H1 (cell line): ENCODE measurements at regions not wholly inside any gene's neighbourhood (a gene's known extent, or its start where the extent isn't known, plus 50 kb on each side); places are given as distances from the start of the nearest gene placed in this dataset.

Experiments used
- CTCF ChIA-PET: fragments of 300-600 bp; sonication (Branson Sonifier 250); formaldehyde crosslinking; loops from one replicate; lab custom pipeline; 2021; ENCODE audit not compliant: partially characterized antibody; lab: Charles Lee
- POLR2A ChIA-PET: fragments of 300-600 bp; sonication (Branson Sonifier 250); formaldehyde crosslinking; loops from one replicate; lab custom pipeline; 2021; ENCODE audit warnings: inconsistent platforms; ENCODE audit not compliant: partially characterized antibody; lab: Charles Lee
- DNase-seq, 2 experiments: peaks; one replicate each; pipeline versions ENCODE4 v3.0.0 to v3.0.0-alpha.2; 2010 to 2022; ENCODE audit warnings: low spot score in 2 of 2, low read depth in 1 of 2, mixed read lengths in 1 of 2
- FAIRE-seq: peaks from 2 replicates; lab custom pipeline; 2011; peaks lifted over from hg19 to GRCh38; lab: Jason Lieb, UNC
- H2AFZ ChIP-seq: 2 replicates; pipeline ENCODE4 v1.8.1; 2012; ENCODE audit warnings: low read length, inconsistent platforms
- H2AK5ac ChIP-seq: 2 replicates; pipeline ENCODE4 v1.6.1; 2013; ENCODE audit warnings: low read depth, low read length
- H2BK120ac ChIP-seq: replicated peaks from 2 replicates; pipeline ENCODE3; 2013; ENCODE audit warnings: low read depth, low read length, inconsistent platforms
- H2BK12ac ChIP-seq: 2 replicates; pipeline ENCODE4 v1.6.1; 2013; ENCODE audit warnings: low read depth, low read length
- H2BK15ac ChIP-seq: 2 replicates; pipeline ENCODE4 v1.6.1; 2013; ENCODE audit warnings: low read length
- H2BK20ac ChIP-seq: 2 replicates; pipeline ENCODE4 v1.6.1; 2013; ENCODE audit warnings: low read length
- H2BK5ac ChIP-seq: 2 replicates; pipeline ENCODE4 v1.6.1; 2013; ENCODE audit warnings: low read depth, low read length
- H3K14ac ChIP-seq: 2 replicates; pipeline ENCODE4 v1.6.1; 2013; ENCODE audit warnings: inconsistent platforms; ENCODE audit not compliant: insufficient read length
- H3K18ac ChIP-seq: 2 replicates; pipeline ENCODE4 v1.6.1; 2013; ENCODE audit warnings: low read length; ENCODE audit errors: extremely low read depth
- H3K23ac ChIP-seq: 2 replicates; pipeline ENCODE4 v1.6.1; 2013; ENCODE audit warnings: inconsistent platforms; ENCODE audit not compliant: insufficient read length
- H3K23me2 ChIP-seq: 2 replicates; pipeline ENCODE4 v1.6.1; 2013; ENCODE audit warnings: low read depth, low read length
- H3K27ac ChIP-seq: 2 replicates; pipeline ENCODE4 v1.6.1; 2011; ENCODE audit warnings: low read depth, low read length, inconsistent platforms
- H3K27me3 ChIP-seq, 4 experiments: replicated peaks in 1 of 4; 1 replicate in 1 of 4; 2 replicates in 3 of 4; pipeline versions ENCODE4 v1.6.1 to v1.8.1; 2011 to 2013; ENCODE audit warnings: low read length in 3 of 4, mild to moderate bottlenecking in 3 of 4, inconsistent platforms in 2 of 4, mixed read lengths in 2 of 4, moderate library complexity in 1 of 4; ENCODE audit not compliant: control insufficient read depth in 3 of 4, insufficient read depth in 3 of 4; ENCODE audit errors: extremely low read depth in 1 of 4
- H3K36me3 ChIP-seq, 4 experiments: 2 replicates each; pipeline versions ENCODE4 v1.6.1 to v1.8.1; 2011 to 2013; ENCODE audit warnings: mild to moderate bottlenecking in 4 of 4, low read length in 3 of 4, moderate library complexity in 2 of 4, control low read depth in 1 of 4, inconsistent platforms in 1 of 4; ENCODE audit not compliant: insufficient read depth in 4 of 4, control insufficient read depth in 2 of 4
- H3K4ac ChIP-seq: replicated peaks from 2 replicates; pipeline ENCODE3; 2013; ENCODE audit warnings: low read length, low read depth, mixed read lengths, inconsistent platforms; ENCODE audit not compliant: insufficient read length
- H3K4me1 ChIP-seq, 4 experiments: replicated peaks in 1 of 4; 1 replicate in 1 of 4; 2 replicates in 3 of 4; pipeline versions ENCODE4 v1.6.1 to v1.8.1; 2011 to 2013; ENCODE audit warnings: low read length in 3 of 4, inconsistent platforms in 2 of 4, mixed read lengths in 1 of 4; ENCODE audit not compliant: insufficient read depth in 4 of 4, control insufficient read depth in 3 of 4
- H3K4me2 ChIP-seq, 2 experiments: 2 replicates each; pipeline versions ENCODE4 v1.6.1 to v1.8.1; 2011 to 2013; ENCODE audit warnings: low read depth in 2 of 2, low read length in 2 of 2, control low read depth in 1 of 2, inconsistent platforms in 1 of 2, mild to moderate bottlenecking in 1 of 2; ENCODE audit not compliant: insufficient read depth in 1 of 2
- H3K4me3 ChIP-seq, 4 experiments: fragments of 200-600, 300-600 bp in 1 of 4; sonication (generic), shearing (Covaris generic), sonication (Bioruptor Twin) in 1 of 4; 2 replicates each; pipeline versions ENCODE4 v1.5.1 to v1.8.1; 2011 to 2016; ENCODE audit warnings: low read length in 4 of 4, low read depth in 3 of 4, control low read depth in 2 of 4, inconsistent platforms in 2 of 4, mild to moderate bottlenecking in 2 of 4, mixed read lengths in 1 of 4, moderate library complexity in 1 of 4; ENCODE audit not compliant: insufficient read depth in 2 of 4; ENCODE audit errors: extremely low read depth in 1 of 4
- H3K56ac ChIP-seq: replicated peaks from 2 replicates; pipeline ENCODE3; 2013; ENCODE audit warnings: low read depth, mild to moderate bottlenecking, mixed read lengths, low read length, inconsistent platforms; ENCODE audit not compliant: insufficient read length
- H3K79me1 ChIP-seq: 2 replicates; pipeline ENCODE4 v1.6.1; 2013; ENCODE audit warnings: low read depth, low read length, control low read depth
- H3K79me2 ChIP-seq, 2 experiments: 2 replicates each; pipeline versions ENCODE4 v1.6.1 to v1.8.1; 2012 to 2013; ENCODE audit warnings: low read length in 2 of 2, mild to moderate bottlenecking in 2 of 2, inconsistent platforms in 1 of 2; ENCODE audit not compliant: insufficient read depth in 2 of 2, control insufficient read depth in 1 of 2
- H3K9ac ChIP-seq, 4 experiments: replicated peaks in 1 of 4; 1 replicate in 1 of 4; 2 replicates in 3 of 4; pipeline versions ENCODE4 v1.6.1 to v1.8.1; 2011 to 2013; ENCODE audit warnings: low read depth in 3 of 4, low read length in 3 of 4, control low read depth in 2 of 4, mild to moderate bottlenecking in 2 of 4, moderate library complexity in 2 of 4, inconsistent platforms in 1 of 4; ENCODE audit errors: extremely low read depth in 1 of 4
- H3K9me3 ChIP-seq, 2 experiments: 2 replicates each; pipeline versions ENCODE4 v1.6.1 to v1.8.1; 2012 to 2013; ENCODE audit warnings: mild to moderate bottlenecking in 2 of 2, moderate library complexity in 2 of 2, control low read depth in 1 of 2, inconsistent platforms in 1 of 2, low read depth in 1 of 2, low read length in 1 of 2, mixed read lengths in 1 of 2; ENCODE audit not compliant: insufficient read depth in 2 of 2
- H4K20me1 ChIP-seq, 2 experiments: replicated peaks in 1 of 2; 2 replicates each; pipeline versions ENCODE3 to v1.8.1; 2011 to 2013; ENCODE audit warnings: inconsistent platforms in 2 of 2, low read length in 2 of 2, mild to moderate bottlenecking in 1 of 2; ENCODE audit not compliant: insufficient read depth in 2 of 2, control insufficient read depth in 1 of 2
- H4K5ac ChIP-seq: 2 replicates; pipeline ENCODE4 v1.6.1; 2013; ENCODE audit warnings: low read length, low read depth, mixed read lengths, inconsistent platforms; ENCODE audit not compliant: insufficient read length
- H4K8ac ChIP-seq: 2 replicates; pipeline ENCODE4 v1.8.0; 2013; ENCODE audit warnings: mild to moderate bottlenecking, moderate library complexity, low read length, inconsistent platforms; ENCODE audit not compliant: insufficient read depth; ENCODE audit errors: extremely low read depth
- H4K91ac ChIP-seq: replicated peaks from 2 replicates; pipeline ENCODE3; 2013; ENCODE audit warnings: low read length, mixed read lengths, inconsistent platforms; ENCODE audit not compliant: insufficient read length
- BCL11A ChIP-seq, 2 experiments: IDR thresholded peaks; one replicate each; pipeline ENCODE4 v1.6.1; 2011; ENCODE audit warnings: low read depth in 2 of 2, low read length in 2 of 2, mild to moderate bottlenecking in 2 of 2
- BRCA1 ChIP-seq: IDR thresholded peaks from 2 replicates; pipeline ENCODE4 v1.6.1; 2012; ENCODE audit warnings: low read depth, low read length, improper control_type of control experiment
- CBX8 ChIP-seq: fragments of 300-800, 300-1000 bp; sonication (generic); IDR thresholded peaks from 2 replicates; pipeline ENCODE4 v1.7.1; 2016; ENCODE audit warnings: low read depth, low read length, borderline replicate concordance
- CHD2 ChIP-seq: IDR thresholded peaks from 2 replicates; pipeline ENCODE4 v1.6.1; 2012; ENCODE audit warnings: low read length, improper control_type of control experiment
- CTBP2 ChIP-seq: IDR thresholded peaks from 2 replicates; pipeline ENCODE4 v1.7.0; 2011; ENCODE audit warnings: borderline replicate concordance, mild to moderate bottlenecking, moderate library complexity, mixed read lengths, low read length; ENCODE audit not compliant: insufficient read depth, insufficient read length
- EP300 ChIP-seq, 2 experiments: IDR thresholded peaks; 1 replicate in 1 of 2; 2 replicates in 1 of 2; pipeline ENCODE4 v1.6.1; 2011 to 2012; ENCODE audit warnings: low read depth in 2 of 2, low read length in 2 of 2, mild to moderate bottlenecking in 2 of 2, borderline replicate concordance in 1 of 2, inconsistent platforms in 1 of 2, moderate library complexity in 1 of 2
- FOSL1 ChIP-seq: IDR thresholded peaks from 2 replicates; pipeline ENCODE4 v1.6.1; 2011; ENCODE audit warnings: mild to moderate bottlenecking, low read depth, low read length, moderate library complexity; ENCODE audit not compliant: insufficient read depth
- SIN3A ChIP-seq, 2 experiments: IDR thresholded peaks in 1 of 2; conservative IDR thresholded peaks in 1 of 2; 2 replicates each; pipeline ENCODE4 v1.6.1; 2011 to 2012; ENCODE audit warnings: low read length in 2 of 2, improper control_type of control experiment in 1 of 2, low read depth in 1 of 2, mild to moderate bottlenecking in 1 of 2
- USF2 ChIP-seq: IDR thresholded peaks from 2 replicates; pipeline ENCODE4 v1.6.1; 2011; ENCODE audit warnings: low read length, improper control_type of control experiment
- WGBS, 2 experiments: shearing (Covaris generic) in 1 of 2; methylation state at CpG; one replicate each; pipeline versions ENCODE4 v1.1.6 to v1.1.7; 2013 to 2015; ENCODE audit warnings: low lambda C conversion rate in 2 of 2, mixed read lengths in 2 of 2, inconsistent platforms in 1 of 2, low coverage in 1 of 2, missing lambda C conversion rate in 1 of 2; ENCODE audit not compliant: insufficient replicate concordance in 2 of 2, insufficient coverage in 1 of 2, insufficient read length in 1 of 2; ENCODE audit errors: extremely low coverage in 1 of 2, missing lambda C conversion rate in 1 of 2; 5-methylcytosine and 5-hydroxymethylcytosine counted together

- TF ChIP-seq BCL11A (IDR thresholded peaks at IDR 0.05; ENCODE audit: low read depth in 2 of 2, low read length in 2 of 2) (no peak), USF2 (no peak), FOSL1 (no peak), CTBP2 (no peak), CHD2 (no peak), SIN3A (conservative IDR thresholded peaks at IDR 0.05 in 1 of 2, IDR thresholded peaks at IDR 0.05 in 1 of 2; ENCODE audit: low read depth in 1 of 2, low read length in 2 of 2) (no peak), BRCA1 (no peak), EP300 (IDR thresholded peaks at IDR 0.05; ENCODE audit: borderline replicate concordance in 1 of 2, low read depth in 2 of 2, low read length in 2 of 2) (no peak), CBX8 (no peak)
- Histone ChIP-seq H2BK20ac (no peak overlapping the region), H3K9ac (no peak overlapping the region), H3K56ac (no peak overlapping the region), H2AK5ac (no peak overlapping the region), H4K8ac (no peak overlapping the region), H3K9me3 (no peaks in the 10 kb centered on the region), H3K14ac (no peak overlapping the region), H3K27ac (no peak overlapping the region), H2BK5ac (no peak overlapping the region), H3K4me1 (no peaks in the 10 kb centered on the region), H3K23ac (no peak overlapping the region), H4K91ac (no peak overlapping the region), H3K4ac (no peak overlapping the region), H3K79me1 (no peaks in the 10 kb centered on the region), H2AFZ (no peak overlapping the region), H3K4me2 (no peak overlapping the region), H3K36me3 (no peaks in the 10 kb centered on the region), H3K79me2 (no peaks in the 10 kb centered on the region), H3K27me3 (no peaks in the 10 kb centered on the region), H4K5ac (no peak overlapping the region), H3K18ac (no peak overlapping the region), H3K4me3 (no peak overlapping the region), H2BK120ac (no peak overlapping the region), H2BK15ac (no peak overlapping the region), H2BK12ac (no peak overlapping the region), H3K23me2 (no peaks in the 10 kb centered on the region), H4K20me1 (no peaks in the 10 kb centered on the region)
- POLR2A ChIA-PET = no interaction called here
- DNase-seq (no peak), FAIRE-seq (no peak)
- 96% methylated on average over 5 of the region's 5 CpGs; no CpG with 5 or more reads in 1 of the 2 experiments for WGBS, 2 experiments
- CTCF ChIA-PET = no interaction called here
Observed at GRCh38 chr21:35922618-35923017, 137.7 kb downstream of the SETD4 start.
